BJ (cell line): ENCODE measurements at regions not wholly inside any gene's neighbourhood (a gene's known extent, or its start where the extent isn't known, plus 50 kb on each side); places are given as distances from the start of the nearest gene placed in this dataset.

ENCODE experiments used
- CTCF ChIA-PET: fragments of 350-600 bp; formaldehyde crosslinking; extraction: SDS; loops from one replicate; lab custom pipeline; 2021; ENCODE audit warnings: antibody characterized with exemption, inconsistent platforms; lab: Yijun Ruan, JAX
- POLR2A ChIA-PET: fragments of 300-600 bp; sonication (Branson Sonifier 250); formaldehyde crosslinking; extraction: SDS; loops from one replicate; lab custom pipeline; 2021; ENCODE audit warnings: antibody characterized with exemption; lab: Charles Lee
- DNase-seq: peaks from one replicate; pipeline ENCODE4 v3.0.0-alpha.2; 2011; ENCODE audit warnings: low read depth
- H3K27me3 ChIP-seq: 2 replicates; pipeline ENCODE4 v1.6.0; 2011; ENCODE audit warnings: low read length; ENCODE audit not compliant: control insufficient read depth, insufficient read depth
- H3K36me3 ChIP-seq: 2 replicates; pipeline ENCODE4 v1.5.1; 2011; ENCODE audit warnings: low read length; ENCODE audit not compliant: control insufficient read depth, insufficient read depth
- H3K4me3 ChIP-seq: 2 replicates; pipeline ENCODE4 v1.5.1; 2011; ENCODE audit warnings: low read depth, mild to moderate bottlenecking, control low read depth, low read length
- TF ChIP-seq, protein P1 (sequence below): IDR thresholded peaks from 2 replicates; pipeline ENCODE4 v1.5.1; 2011; ENCODE audit warnings: low read depth, mild to moderate bottlenecking, control low read depth, inconsistent platforms, low read length, moderate library complexity; ENCODE audit not compliant: insufficient read depth

GRCh38 chrX:16376056-16376455, 208.8 kb downstream of the MAGEB17 start:
- ChIA-PET POLR2A (no interaction called here), CTCF (no interaction called here)
- TF ChIP-seq, protein P1, sequence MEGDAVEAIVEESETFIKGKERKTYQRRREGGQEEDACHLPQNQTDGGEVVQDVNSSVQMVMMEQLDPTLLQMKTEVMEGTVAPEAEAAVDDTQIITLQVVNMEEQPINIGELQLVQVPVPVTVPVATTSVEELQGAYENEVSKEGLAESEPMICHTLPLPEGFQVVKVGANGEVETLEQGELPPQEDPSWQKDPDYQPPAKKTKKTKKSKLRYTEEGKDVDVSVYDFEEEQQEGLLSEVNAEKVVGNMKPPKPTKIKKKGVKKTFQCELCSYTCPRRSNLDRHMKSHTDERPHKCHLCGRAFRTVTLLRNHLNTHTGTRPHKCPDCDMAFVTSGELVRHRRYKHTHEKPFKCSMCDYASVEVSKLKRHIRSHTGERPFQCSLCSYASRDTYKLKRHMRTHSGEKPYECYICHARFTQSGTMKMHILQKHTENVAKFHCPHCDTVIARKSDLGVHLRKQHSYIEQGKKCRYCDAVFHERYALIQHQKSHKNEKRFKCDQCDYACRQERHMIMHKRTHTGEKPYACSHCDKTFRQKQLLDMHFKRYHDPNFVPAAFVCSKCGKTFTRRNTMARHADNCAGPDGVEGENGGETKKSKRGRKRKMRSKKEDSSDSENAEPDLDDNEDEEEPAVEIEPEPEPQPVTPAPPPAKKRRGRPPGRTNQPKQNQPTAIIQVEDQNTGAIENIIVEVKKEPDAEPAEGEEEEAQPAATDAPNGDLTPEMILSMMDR: no peak
- DNase-seq: no peak
- Histone ChIP-seq H3K4me3 (no peak overlapping the region), H3K36me3 (no peaks in the 10 kb centered on the region), H3K27me3 (no peaks in the 10 kb centered on the region)

DNA sequence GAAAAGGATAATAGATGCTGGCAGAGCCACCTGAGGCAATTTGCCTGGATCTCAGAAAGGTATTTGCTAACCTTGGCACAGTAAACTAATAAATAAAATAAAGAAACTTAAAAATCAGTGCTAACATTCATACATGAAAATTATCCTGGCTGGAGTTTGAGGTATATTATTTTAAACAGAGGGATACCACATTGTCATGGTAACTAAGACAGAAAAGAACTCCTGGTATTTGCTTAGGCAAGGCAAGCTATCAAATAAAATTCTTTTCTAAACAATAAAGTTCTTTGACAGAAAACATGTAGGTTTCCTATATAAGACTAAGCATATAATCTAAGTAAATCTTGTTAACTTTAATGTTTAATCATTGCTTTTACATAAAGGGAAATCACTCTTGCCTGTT, 218.8 kb downstream of the MAGEB17 start:
- CTCF ChIA-PET: no interaction called here

GRCh38 chrX:16392597-16392996, 225.3 kb downstream of the MAGEB17 start:
- no peaks in the 10 kb centered on the region for H3K36me3 ChIP-seq
- H3K27me3 ChIP-seq: no peaks in the 10 kb centered on the region
- TF ChIP-seq, protein P1: no peak
- DNase-seq: no peak
- ChIA-PET CTCF (no interaction called here), POLR2A (no interaction called here)
- H3K4me3 ChIP-seq: no peak overlapping the region

More for the DNA sequence above, 218.8 kb downstream of the MAGEB17 start:
- Histone ChIP-seq H3K36me3 (no peaks in the 10 kb centered on the region), H3K27me3 (no peaks in the 10 kb centered on the region; the same call in 1 of the 2 replicates), H3K4me3 (no peak overlapping the region)
- DNase-seq: no peak
- POLR2A ChIA-PET: no interaction called here
- TF ChIP-seq, protein P1: no peak

- CTCF ChIA-PET: no interaction called here
- Histone ChIP-seq H3K27me3 (no peaks in the 10 kb centered on the region), H3K4me3 (no peak overlapping the region), H3K36me3 (no peaks in the 10 kb centered on the region)
- no peak for DNase-seq
- POLR2A ChIA-PET: no interaction called here
- TF ChIP-seq, protein P1: no peak
Observed at GRCh38 chrX:16394290-16394689, 227.0 kb downstream of the MAGEB17 start.

DNA sequence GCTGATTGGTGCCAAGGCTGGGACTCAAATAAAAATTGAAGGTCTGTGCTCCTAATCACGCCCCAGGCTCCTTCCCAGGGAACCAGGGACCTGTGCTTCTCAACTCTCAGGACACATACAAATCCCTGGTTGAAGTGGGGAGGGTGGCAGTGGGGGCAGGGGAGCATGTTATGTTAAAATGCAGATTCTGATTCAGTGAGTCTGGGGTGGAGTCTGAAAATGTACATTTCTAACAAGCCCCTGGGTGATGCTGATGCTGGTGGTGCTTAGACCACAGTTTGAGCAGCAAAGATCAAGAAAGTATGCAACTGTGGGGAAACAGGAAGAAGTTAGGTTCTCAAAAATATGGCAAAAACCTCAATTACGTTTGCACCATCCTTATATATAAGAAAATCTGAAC, 236.5 kb downstream of the MAGEB17 start:
- POLR2A ChIA-PET: no interaction called here
- H3K4me3 ChIP-seq: no peak overlapping the region
- H3K27me3 ChIP-seq: no peaks in the 10 kb centered on the region
- CTCF ChIA-PET: no interaction called here
- no peaks in the 10 kb centered on the region for H3K36me3 ChIP-seq
- no peak for DNase-seq
- TF ChIP-seq, protein P1: no peak
